GM19467 (cell line): ENCODE measurements at regions not wholly inside any gene's neighbourhood (a gene's known extent, or its start where the extent isn't known, plus 50 kb on each side); places are given as distances from the start of the nearest gene placed in this dataset.
"Not testable (repeated sequence)": the region's sequence is repeated elsewhere in the genome, so short reads cannot be mapped to it uniquely, and the experiment has no call there.

Experiments
- ATAC-seq: cut with Tn5 transposase; IDR thresholded peaks from one replicate; pipeline ENCODE4 v1.9.1; 2021; ENCODE audit warnings: mild to moderate bottlenecking, moderate library complexity; ENCODE audit not compliant: unreplicated experiment

- ATAC-seq = no peak
Observed at GRCh38 chr9:15047028-15047551, 136.9 kb upstream of the FREM1 start.

GRCh38 chr9:15033316-15033715 is 123.1 kb upstream of the FREM1 start:
- ATAC-seq = no peak

- no peak for ATAC-seq
Observed at GRCh38 chr9:15032860-15033259, 122.6 kb upstream of the FREM1 start.

GRCh38 chr9:15021146-15021545 is 110.9 kb upstream of the FREM1 start:
- ATAC-seq = no peak

GRCh38 chr9:15018096-15018637 is 107.9 kb upstream of the FREM1 start:
- ATAC-seq = no peak

GRCh38 chr9:15010581-15010980 is 100.4 kb upstream of the FREM1 start:
- ATAC-seq = no peak

GRCh38 chr9:15007698-15008097 is 97.5 kb upstream of the FREM1 start:
- no peak for ATAC-seq

- no peak for ATAC-seq
Observed at GRCh38 chr9:14994738-14995137, 84.5 kb upstream of the FREM1 start.

GRCh38 chr9:14993901-14994554 is 83.8 kb upstream of the FREM1 start:
- no peak for ATAC-seq

GRCh38 chr9:14993061-14993800 is 83.0 kb upstream of the FREM1 start:
- no peak for ATAC-seq

- no peak for ATAC-seq
Observed at GRCh38 chr9:14992516-14992915, 82.3 kb upstream of the FREM1 start.

- no peak for ATAC-seq
Observed at GRCh38 chr9:14992081-14992480, 81.9 kb upstream of the FREM1 start.

- not testable (repeated sequence) for ATAC-seq
Observed at GRCh38 chr9:14990647-14991046, 80.4 kb upstream of the FREM1 start.

- no peak for ATAC-seq
Observed at GRCh38 chr9:14989811-14990210, 79.6 kb upstream of the FREM1 start.

GRCh38 chr9:14989336-14989735 is 79.1 kb upstream of the FREM1 start:
- not testable (repeated sequence) for ATAC-seq

- peak; percentile 59 for ATAC-seq
Observed at GRCh38 chr9:14987858-14988257, 77.6 kb upstream of the FREM1 start.

- no peak for ATAC-seq
Observed at GRCh38 chr9:14985419-14985818, 75.2 kb upstream of the FREM1 start.

GRCh38 chr9:14983599-14983998 is 73.4 kb upstream of the FREM1 start:
- ATAC-seq = no peak

- no peak for ATAC-seq
Observed at GRCh38 chr9:14981291-14981950, 71.2 kb upstream of the FREM1 start.

- ATAC-seq = no peak
Observed at GRCh38 chr9:14978022-14979000, 68.1 kb upstream of the FREM1 start.
